ENCODE measurements at regions not wholly inside any gene's neighbourhood (a gene's known extent, or its start where the extent isn't known, plus 50 kb on each side); places are given as distances from the start of the nearest gene placed in this dataset.

DNA sequence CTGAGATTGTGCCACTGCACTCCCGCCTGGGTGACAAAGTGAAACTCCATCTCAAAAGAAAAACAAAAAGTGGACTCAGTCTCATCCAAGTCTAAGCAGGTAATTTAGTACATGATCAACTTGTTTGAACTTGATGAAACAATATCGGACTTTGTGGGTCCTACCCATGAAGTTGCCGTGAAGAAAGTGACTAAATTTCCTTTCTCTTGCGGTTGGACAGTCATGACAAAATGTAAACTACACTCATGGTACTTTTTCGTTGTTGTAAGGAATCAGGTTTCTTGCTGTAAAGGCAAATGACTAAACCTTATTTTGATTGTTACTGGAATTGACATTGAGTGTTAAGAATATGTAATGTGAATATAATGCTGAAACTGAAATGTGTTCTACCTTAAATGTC is 164.5 kb upstream of the PLET1 start:
- ATAC-seq (no peak), DNase-seq (ENCODE audit: low read depth, low spot score) (no peak)
- ChIA-PET RAD21 (ENCODE audit: low non-redundant PET in 1 of 2, low total read pairs in 2 of 2, uncharacterized antibody in 2 of 2, unreplicated experiment in 2 of 2) (no interaction called here), CTCF (no interaction called here), POLR2A (no interaction called here)
- Histone ChIP-seq H3K79me2 (ENCODE audit: insufficient read depth, low read length) (no peaks in the 10 kb centered on the region), H3K9ac (ENCODE audit: low read length) (no peak overlapping the region), H3K27ac (ENCODE audit: low read depth, low read length) (no peak overlapping the region), H3K4me3 (replicated peaks in 1 of 2; ENCODE audit: low read depth in 1 of 2, low read length in 2 of 2) (no peak overlapping the region), H4K20me1 (ENCODE audit: insufficient read depth) (no peaks in the 10 kb centered on the region), H3K4me2 (ENCODE audit: low read length) (no peak overlapping the region), H2AFZ (ENCODE audit: low read depth, low read length, poor library complexity, severe bottlenecking) (no peak overlapping the region), H3K4me1 (ENCODE audit: control insufficient read depth in 1 of 2, insufficient read depth in 2 of 2, low read length in 2 of 2) (no peaks in the 10 kb centered on the region), H3K36me3 (ENCODE audit: control insufficient read depth in 1 of 2, insufficient read depth in 2 of 2, low read length in 2 of 2) (no peaks in the 10 kb centered on the region), H3K27me3 (ENCODE audit: insufficient read depth, low read length) (peaks cover 38% of the 10 kb centered on the region), H3K9me2 (ENCODE audit: insufficient read depth) (no peaks in the 10 kb centered on the region), H3K9me3 (ENCODE audit: control insufficient read depth in 1 of 2, insufficient read depth in 1 of 2, low read depth in 1 of 2, low read length in 2 of 2) (no peaks in the 10 kb centered on the region)
- BruUV-seq (replicated peaks): no TSS peak
- no peak for TF ChIP-seq EZH2 (IDR thresholded peaks at IDR 0.05)
- no peak for TF ChIP-seq YY1 (IDR thresholded peaks at IDR 0.05; ENCODE audit: extremely low read depth, insufficient replicate concordance, low read depth, low read length)
- TF ChIP-seq ELF1 (IDR thresholded peaks at IDR 0.05; ENCODE audit: borderline replicate concordance, low read depth): no peak
- no peak for TF ChIP-seq POLR2AphosphoS5 (IDR thresholded peaks at IDR 0.05; ENCODE audit: low read depth, low read length)
- TF ChIP-seq CEBPB (IDR thresholded peaks at IDR 0.05; ENCODE audit: low read depth): no peak
- TF ChIP-seq, protein P1, sequence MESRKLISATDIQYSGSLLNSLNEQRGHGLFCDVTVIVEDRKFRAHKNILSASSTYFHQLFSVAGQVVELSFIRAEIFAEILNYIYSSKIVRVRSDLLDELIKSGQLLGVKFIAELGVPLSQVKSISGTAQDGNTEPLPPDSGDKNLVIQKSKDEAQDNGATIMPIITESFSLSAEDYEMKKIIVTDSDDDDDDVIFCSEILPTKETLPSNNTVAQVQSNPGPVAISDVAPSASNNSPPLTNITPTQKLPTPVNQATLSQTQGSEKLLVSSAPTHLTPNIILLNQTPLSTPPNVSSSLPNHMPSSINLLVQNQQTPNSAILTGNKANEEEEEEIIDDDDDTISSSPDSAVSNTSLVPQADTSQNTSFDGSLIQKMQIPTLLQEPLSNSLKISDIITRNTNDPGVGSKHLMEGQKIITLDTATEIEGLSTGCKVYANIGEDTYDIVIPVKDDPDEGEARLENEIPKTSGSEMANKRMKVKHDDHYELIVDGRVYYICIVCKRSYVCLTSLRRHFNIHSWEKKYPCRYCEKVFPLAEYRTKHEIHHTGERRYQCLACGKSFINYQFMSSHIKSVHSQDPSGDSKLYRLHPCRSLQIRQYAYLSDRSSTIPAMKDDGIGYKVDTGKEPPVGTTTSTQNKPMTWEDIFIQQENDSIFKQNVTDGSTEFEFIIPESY (IDR thresholded peaks at IDR 0.05; ENCODE audit: extremely low read depth, insufficient replicate concordance, low read length): no peak
- no peak for TF ChIP-seq JUND (IDR thresholded peaks at IDR 0.05)
- no peak for TF ChIP-seq EZH2phosphoT487 (IDR thresholded peaks at IDR 0.05; ENCODE audit: borderline replicate concordance)
- TF ChIP-seq, protein P2, sequence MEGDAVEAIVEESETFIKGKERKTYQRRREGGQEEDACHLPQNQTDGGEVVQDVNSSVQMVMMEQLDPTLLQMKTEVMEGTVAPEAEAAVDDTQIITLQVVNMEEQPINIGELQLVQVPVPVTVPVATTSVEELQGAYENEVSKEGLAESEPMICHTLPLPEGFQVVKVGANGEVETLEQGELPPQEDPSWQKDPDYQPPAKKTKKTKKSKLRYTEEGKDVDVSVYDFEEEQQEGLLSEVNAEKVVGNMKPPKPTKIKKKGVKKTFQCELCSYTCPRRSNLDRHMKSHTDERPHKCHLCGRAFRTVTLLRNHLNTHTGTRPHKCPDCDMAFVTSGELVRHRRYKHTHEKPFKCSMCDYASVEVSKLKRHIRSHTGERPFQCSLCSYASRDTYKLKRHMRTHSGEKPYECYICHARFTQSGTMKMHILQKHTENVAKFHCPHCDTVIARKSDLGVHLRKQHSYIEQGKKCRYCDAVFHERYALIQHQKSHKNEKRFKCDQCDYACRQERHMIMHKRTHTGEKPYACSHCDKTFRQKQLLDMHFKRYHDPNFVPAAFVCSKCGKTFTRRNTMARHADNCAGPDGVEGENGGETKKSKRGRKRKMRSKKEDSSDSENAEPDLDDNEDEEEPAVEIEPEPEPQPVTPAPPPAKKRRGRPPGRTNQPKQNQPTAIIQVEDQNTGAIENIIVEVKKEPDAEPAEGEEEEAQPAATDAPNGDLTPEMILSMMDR (IDR thresholded peaks at IDR 0.05 in 2 of 3, conservative IDR thresholded peaks at IDR 0.05 in 1 of 3; ENCODE audit: borderline replicate concordance in 1 of 3, insufficient read depth in 1 of 3, low read depth in 2 of 3, low read length in 2 of 3): no peak
- TF ChIP-seq, protein P3, sequence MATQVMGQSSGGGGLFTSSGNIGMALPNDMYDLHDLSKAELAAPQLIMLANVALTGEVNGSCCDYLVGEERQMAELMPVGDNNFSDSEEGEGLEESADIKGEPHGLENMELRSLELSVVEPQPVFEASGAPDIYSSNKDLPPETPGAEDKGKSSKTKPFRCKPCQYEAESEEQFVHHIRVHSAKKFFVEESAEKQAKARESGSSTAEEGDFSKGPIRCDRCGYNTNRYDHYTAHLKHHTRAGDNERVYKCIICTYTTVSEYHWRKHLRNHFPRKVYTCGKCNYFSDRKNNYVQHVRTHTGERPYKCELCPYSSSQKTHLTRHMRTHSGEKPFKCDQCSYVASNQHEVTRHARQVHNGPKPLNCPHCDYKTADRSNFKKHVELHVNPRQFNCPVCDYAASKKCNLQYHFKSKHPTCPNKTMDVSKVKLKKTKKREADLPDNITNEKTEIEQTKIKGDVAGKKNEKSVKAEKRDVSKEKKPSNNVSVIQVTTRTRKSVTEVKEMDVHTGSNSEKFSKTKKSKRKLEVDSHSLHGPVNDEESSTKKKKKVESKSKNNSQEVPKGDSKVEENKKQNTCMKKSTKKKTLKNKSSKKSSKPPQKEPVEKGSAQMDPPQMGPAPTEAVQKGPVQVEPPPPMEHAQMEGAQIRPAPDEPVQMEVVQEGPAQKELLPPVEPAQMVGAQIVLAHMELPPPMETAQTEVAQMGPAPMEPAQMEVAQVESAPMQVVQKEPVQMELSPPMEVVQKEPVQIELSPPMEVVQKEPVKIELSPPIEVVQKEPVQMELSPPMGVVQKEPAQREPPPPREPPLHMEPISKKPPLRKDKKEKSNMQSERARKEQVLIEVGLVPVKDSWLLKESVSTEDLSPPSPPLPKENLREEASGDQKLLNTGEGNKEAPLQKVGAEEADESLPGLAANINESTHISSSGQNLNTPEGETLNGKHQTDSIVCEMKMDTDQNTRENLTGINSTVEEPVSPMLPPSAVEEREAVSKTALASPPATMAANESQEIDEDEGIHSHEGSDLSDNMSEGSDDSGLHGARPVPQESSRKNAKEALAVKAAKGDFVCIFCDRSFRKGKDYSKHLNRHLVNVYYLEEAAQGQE (IDR thresholded peaks at IDR 0.05; ENCODE audit: low read depth): no peak
- TF ChIP-seq, protein P4, sequence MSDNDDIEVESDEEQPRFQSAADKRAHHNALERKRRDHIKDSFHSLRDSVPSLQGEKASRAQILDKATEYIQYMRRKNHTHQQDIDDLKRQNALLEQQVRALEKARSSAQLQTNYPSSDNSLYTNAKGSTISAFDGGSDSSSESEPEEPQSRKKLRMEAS (IDR thresholded peaks at IDR 0.05): no peak
- TF ChIP-seq CBX3 (IDR thresholded peaks at IDR 0.05; ENCODE audit: low read depth): no peak
- intact Hi-C loops (cut with micrococcal nuclease): no loop called here

Measured in HCT116 (cell line).